ENCODE measurements at regions not wholly inside any gene's neighbourhood (a gene's known extent, or its start where the extent isn't known, plus 50 kb on each side); places are given as distances from the start of the nearest gene placed in this dataset.

- TF ChIP-seq, protein P1, sequence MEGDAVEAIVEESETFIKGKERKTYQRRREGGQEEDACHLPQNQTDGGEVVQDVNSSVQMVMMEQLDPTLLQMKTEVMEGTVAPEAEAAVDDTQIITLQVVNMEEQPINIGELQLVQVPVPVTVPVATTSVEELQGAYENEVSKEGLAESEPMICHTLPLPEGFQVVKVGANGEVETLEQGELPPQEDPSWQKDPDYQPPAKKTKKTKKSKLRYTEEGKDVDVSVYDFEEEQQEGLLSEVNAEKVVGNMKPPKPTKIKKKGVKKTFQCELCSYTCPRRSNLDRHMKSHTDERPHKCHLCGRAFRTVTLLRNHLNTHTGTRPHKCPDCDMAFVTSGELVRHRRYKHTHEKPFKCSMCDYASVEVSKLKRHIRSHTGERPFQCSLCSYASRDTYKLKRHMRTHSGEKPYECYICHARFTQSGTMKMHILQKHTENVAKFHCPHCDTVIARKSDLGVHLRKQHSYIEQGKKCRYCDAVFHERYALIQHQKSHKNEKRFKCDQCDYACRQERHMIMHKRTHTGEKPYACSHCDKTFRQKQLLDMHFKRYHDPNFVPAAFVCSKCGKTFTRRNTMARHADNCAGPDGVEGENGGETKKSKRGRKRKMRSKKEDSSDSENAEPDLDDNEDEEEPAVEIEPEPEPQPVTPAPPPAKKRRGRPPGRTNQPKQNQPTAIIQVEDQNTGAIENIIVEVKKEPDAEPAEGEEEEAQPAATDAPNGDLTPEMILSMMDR (conservative IDR thresholded peaks at IDR 0.05; ENCODE audit: low read depth, low read length): no peak
- TF ChIP-seq EZH2 (IDR thresholded peaks at IDR 0.05; ENCODE audit: borderline replicate concordance, low read depth, low read length, poor library complexity, severe bottlenecking): no peak
These were observed 626.5 kb upstream of the SLC8A1 start for GRCh38 chr2:41078341-41078740.

All from A673 (cell line).